ENCODE measurements at regions not wholly inside any gene's neighbourhood (a gene's known extent, or its start where the extent isn't known, plus 50 kb on each side); places are given as distances from the start of the nearest gene placed in this dataset.

DNA sequence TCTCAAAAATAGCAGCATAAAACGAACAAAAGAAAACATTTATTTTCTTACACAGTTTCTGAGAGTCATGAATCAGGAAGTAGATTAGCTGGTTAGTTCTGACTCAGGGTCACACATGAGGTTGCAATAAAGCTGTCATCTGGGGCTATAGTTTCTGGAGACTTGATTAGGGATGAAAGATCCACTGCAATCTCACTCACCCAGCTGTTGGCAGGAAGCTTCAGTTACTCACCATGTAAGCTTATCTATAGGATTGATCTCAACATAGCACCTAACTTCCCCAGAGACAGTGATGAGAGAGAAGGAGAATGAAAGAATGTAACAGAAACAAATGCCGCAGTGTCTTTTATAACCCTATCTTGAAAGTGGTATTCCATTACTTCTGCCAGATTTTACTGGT, 435.5 kb downstream of the GABRG1 start:
- H3K36me3 Mint-ChIP-seq (ENCODE audit: low read depth), result no peaks in the 10 kb centered on the region
- TF ChIP-seq, protein P1, sequence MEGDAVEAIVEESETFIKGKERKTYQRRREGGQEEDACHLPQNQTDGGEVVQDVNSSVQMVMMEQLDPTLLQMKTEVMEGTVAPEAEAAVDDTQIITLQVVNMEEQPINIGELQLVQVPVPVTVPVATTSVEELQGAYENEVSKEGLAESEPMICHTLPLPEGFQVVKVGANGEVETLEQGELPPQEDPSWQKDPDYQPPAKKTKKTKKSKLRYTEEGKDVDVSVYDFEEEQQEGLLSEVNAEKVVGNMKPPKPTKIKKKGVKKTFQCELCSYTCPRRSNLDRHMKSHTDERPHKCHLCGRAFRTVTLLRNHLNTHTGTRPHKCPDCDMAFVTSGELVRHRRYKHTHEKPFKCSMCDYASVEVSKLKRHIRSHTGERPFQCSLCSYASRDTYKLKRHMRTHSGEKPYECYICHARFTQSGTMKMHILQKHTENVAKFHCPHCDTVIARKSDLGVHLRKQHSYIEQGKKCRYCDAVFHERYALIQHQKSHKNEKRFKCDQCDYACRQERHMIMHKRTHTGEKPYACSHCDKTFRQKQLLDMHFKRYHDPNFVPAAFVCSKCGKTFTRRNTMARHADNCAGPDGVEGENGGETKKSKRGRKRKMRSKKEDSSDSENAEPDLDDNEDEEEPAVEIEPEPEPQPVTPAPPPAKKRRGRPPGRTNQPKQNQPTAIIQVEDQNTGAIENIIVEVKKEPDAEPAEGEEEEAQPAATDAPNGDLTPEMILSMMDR (conservative IDR thresholded peaks at IDR 0.05), result no peak
- no peaks in the 10 kb centered on the region for H3K4me1 Mint-ChIP-seq
- no peak overlapping the region for H3K4me3 Mint-ChIP-seq
- no peak overlapping the region for H3K27ac Mint-ChIP-seq (ENCODE audit: unreplicated experiment)
- no peak for DNase-seq (ENCODE audit: low read depth, low spot score)
- no peaks in the 10 kb centered on the region for H3K9me3 Mint-ChIP-seq
- no peaks in the 10 kb centered on the region for H3K27me3 Mint-ChIP-seq (ENCODE audit: low read depth)

DNA sequence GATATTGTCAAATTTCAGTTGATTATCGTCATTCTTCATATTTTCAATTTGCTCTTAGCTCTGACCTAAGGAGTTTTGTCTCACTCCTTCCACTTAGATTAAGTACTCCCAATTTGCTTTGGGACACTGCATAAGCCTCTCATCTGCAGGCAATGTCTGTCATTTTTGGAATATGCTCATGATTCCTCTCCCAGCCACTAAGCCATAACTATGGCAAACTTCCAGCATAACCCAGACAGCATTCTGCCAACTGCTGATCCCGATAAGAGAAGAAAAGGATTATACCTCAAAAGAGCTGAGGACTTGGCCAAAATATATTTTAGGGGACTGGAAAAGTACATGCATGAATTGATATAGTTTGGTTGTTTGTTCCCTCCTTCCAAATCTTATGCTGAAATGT, 444.4 kb downstream of the GABRG1 start:
- H3K27me3 Mint-ChIP-seq (ENCODE audit: low read depth), result peaks cover 4% of the 10 kb centered on the region
- DNase-seq (ENCODE audit: low read depth, low spot score), result no peak
- H3K4me3 Mint-ChIP-seq, result no peak overlapping the region
- H3K36me3 Mint-ChIP-seq (ENCODE audit: low read depth), result no peaks in the 10 kb centered on the region
- no peaks in the 10 kb centered on the region for H3K4me1 Mint-ChIP-seq
- TF ChIP-seq, protein P1 (conservative IDR thresholded peaks at IDR 0.05), result no peak
- no peak overlapping the region for H3K27ac Mint-ChIP-seq (ENCODE audit: unreplicated experiment)
- H3K9me3 Mint-ChIP-seq, result no peaks in the 10 kb centered on the region

- Mint-ChIP-seq H3K9me3 (no peaks in the 10 kb centered on the region), H3K27me3 (ENCODE audit: low read depth) (no peaks in the 10 kb centered on the region), H3K4me3 (no peak overlapping the region), H3K27ac (ENCODE audit: unreplicated experiment) (no peak overlapping the region), H3K36me3 (ENCODE audit: low read depth) (no peaks in the 10 kb centered on the region), H3K4me1 (peaks cover under 1% of the 10 kb centered on the region)
- TF ChIP-seq, protein P1 (conservative IDR thresholded peaks at IDR 0.05), result no peak
- DNase-seq (ENCODE audit: low read depth, low spot score), result no peak
These were observed 455.7 kb downstream of the GABRG1 start for GRCh38 chr4:45668128-45668527.

- Mint-ChIP-seq H3K4me3 (no peak overlapping the region), H3K27me3 (ENCODE audit: low read depth) (no peaks in the 10 kb centered on the region), H3K27ac (ENCODE audit: unreplicated experiment) (no peak overlapping the region), H3K9me3 (no peaks in the 10 kb centered on the region), H3K36me3 (ENCODE audit: low read depth) (no peaks in the 10 kb centered on the region), H3K4me1 (peaks cover 4% of the 10 kb centered on the region)
- TF ChIP-seq, protein P1 (conservative IDR thresholded peaks at IDR 0.05), result no peak
- DNase-seq (ENCODE audit: low read depth, low spot score), result no peak
These were observed 460.2 kb downstream of the GABRG1 start for GRCh38 chr4:45663628-45664081.

GRCh38 chr4:45663003-45663402, 460.9 kb downstream of the GABRG1 start:
- TF ChIP-seq, protein P1 (conservative IDR thresholded peaks at IDR 0.05), result no peak
- H3K4me1 Mint-ChIP-seq, result peaks cover 4% of the 10 kb centered on the region
- H3K36me3 Mint-ChIP-seq (ENCODE audit: low read depth), result no peaks in the 10 kb centered on the region
- H3K27ac Mint-ChIP-seq (ENCODE audit: unreplicated experiment), result no peak overlapping the region
- H3K27me3 Mint-ChIP-seq (ENCODE audit: low read depth), result no peaks in the 10 kb centered on the region
- no peaks in the 10 kb centered on the region for H3K9me3 Mint-ChIP-seq
- H3K4me3 Mint-ChIP-seq, result no peak overlapping the region
- DNase-seq (ENCODE audit: low read depth, low spot score), result no peak

DNA sequence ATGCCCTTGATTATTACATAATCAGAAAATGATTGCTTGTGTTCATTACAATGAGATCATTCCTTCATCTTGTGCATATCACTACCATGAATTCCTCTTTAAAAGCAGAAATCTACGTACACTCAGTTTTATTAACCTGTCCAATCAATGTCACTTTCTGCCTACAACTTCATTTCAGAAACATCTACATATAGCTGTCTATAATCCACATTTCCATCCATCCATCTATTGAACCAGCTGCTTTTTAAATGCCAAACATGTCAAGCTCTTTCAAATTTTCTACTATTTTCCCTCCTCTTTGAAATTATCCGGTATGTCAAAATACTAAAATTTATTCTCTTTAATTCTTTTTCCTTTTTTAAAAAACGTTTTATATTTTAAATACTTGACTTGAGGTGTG, 462.0 kb downstream of the GABRG1 start:
- H3K27me3 Mint-ChIP-seq (ENCODE audit: low read depth), result no peaks in the 10 kb centered on the region

More for the DNA sequence above, 462.0 kb downstream of the GABRG1 start:
- TF ChIP-seq, protein P1 (conservative IDR thresholded peaks at IDR 0.05), result no peak
- H3K4me3 Mint-ChIP-seq, result no peak overlapping the region
- no peak overlapping the region for H3K27ac Mint-ChIP-seq (ENCODE audit: unreplicated experiment)
- H3K9me3 Mint-ChIP-seq, result no peaks in the 10 kb centered on the region
- no peaks in the 10 kb centered on the region for H3K36me3 Mint-ChIP-seq (ENCODE audit: low read depth)
- DNase-seq (ENCODE audit: low read depth, low spot score), result no peak
- peaks cover 4% of the 10 kb centered on the region for H3K4me1 Mint-ChIP-seq
